Vagina (tissue), 2 donors: ENCODE measurements at regions not wholly inside any gene's neighbourhood (a gene's known extent, or its start where the extent isn't known, plus 50 kb on each side); places are given as distances from the start of the nearest gene placed in this dataset.
"Not testable (repeated sequence)": the region's sequence is repeated elsewhere in the genome, so short reads cannot be mapped to it uniquely, and the experiment has no call there.

Experiments used
- DNase-seq, 2 donors: peaks; one replicate each; pipeline ENCODE4 v3.0.0-alpha.2; 2017; ENCODE audit errors: extremely low spot score in 2 of 2
- H3K27ac ChIP-seq: fragments of 200-600 bp; sonication (generic); one replicate; pipeline ENCODE4 v1.5.1; 2019
- H3K27me3 ChIP-seq: fragments of 200-600 bp; sonication (generic); one replicate; pipeline ENCODE4 v1.5.1; 2019
- H3K36me3 ChIP-seq, 2 donors: fragments of 200-600 bp; sonication (generic); one replicate each; pipeline ENCODE4 v1.5.1; 2017 to 2019
- H3K4me1 ChIP-seq: fragments of 200-600 bp; sonication (generic); one replicate; pipeline ENCODE4 v1.5.1; 2019
- H3K4me3 ChIP-seq, 2 donors: fragments of 200-600 bp; sonication (generic); 1 replicate in 1 of 2; 2 replicates in 1 of 2; pipeline ENCODE4 v1.5.1; 2016 to 2019
- H3K9me3 ChIP-seq: fragments of 200-600 bp; sonication (generic); one replicate; pipeline ENCODE4 v1.5.1; 2019
- POLR2A ChIP-seq, 2 donors: fragments of 450-650 bp; IDR thresholded peaks; one replicate each; pipeline ENCODE4 v1.6.1; 2017; ENCODE audit warnings: antibody characterized with exemption in 2 of 2, mild to moderate bottlenecking in 2 of 2, moderate library complexity in 2 of 2
- POLR2AphosphoS5 ChIP-seq, 2 donors: sonication (generic); formaldehyde crosslinking; IDR thresholded peaks; one replicate each; pipeline ENCODE4 v1.9.0; 2017; ENCODE audit warnings: antibody characterized with exemption in 2 of 2, mild to moderate bottlenecking in 2 of 2, low read depth in 1 of 2; ENCODE audit not compliant: insufficient read depth in 1 of 2
- intact Hi-C: fragments of 100-400 bp; cut with DNase I; formaldehyde crosslinking; loops from one replicate; pipeline ENCODE4 v1.15.1; 2023
- TF ChIP-seq, protein P1 (sequence below), 3 experiments: fragments of 450-650 bp in 2 of 3; fragments of 200-600 bp in 1 of 3; sonication (generic) in 1 of 3; IDR thresholded peaks; one replicate each; pipeline ENCODE4 v1.5.1; 2017 to 2019; ENCODE audit warnings: antibody characterized with exemption in 3 of 3, mild to moderate bottlenecking in 2 of 3, moderate library complexity in 2 of 3

DNA sequence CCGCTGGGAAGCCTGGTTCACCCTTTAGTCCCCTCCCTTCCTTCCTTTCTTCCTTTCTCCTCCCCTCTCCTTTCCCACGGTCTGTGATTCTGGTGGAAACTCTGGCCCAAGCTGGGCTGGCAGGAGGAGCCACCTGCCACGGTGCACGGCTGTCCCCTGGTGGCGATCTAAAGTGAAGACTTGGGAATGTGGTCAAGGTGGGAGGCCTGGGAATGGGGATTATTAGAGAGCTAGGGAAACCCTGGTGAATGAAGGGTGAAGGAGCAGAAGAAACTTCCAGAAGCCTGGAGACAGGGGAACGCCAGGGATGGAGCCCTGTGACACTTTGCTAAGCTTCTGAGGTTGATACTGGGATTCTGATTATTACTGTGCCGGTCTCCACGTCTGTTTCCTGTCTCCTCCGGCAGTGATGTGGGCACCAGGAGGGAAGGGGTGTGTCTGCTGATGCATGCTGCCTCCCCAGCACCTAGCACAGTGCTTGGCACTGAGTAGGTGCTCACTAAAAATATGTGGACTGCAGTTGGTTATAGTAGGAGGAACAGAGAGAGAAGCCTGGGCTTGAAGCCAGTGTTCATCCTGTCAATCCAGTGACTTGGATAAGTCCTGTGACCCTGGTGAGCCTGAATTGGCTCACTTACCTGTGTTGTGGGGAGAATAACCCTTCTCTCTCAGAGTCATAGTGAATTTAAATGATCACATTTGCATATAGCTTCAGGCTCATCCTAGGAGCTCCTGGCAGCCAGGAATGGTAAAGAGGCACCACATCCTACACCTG lies 71.2 kb upstream of the NBPF3 start:
- H3K9me3 ChIP-seq = no peaks in the 10 kb centered on the region
- no peak overlapping the region for H3K4me3 ChIP-seq
- intact Hi-C loops = loop anchor here (2.0 kb wide), 1 partner anchor 136 kb away; no protein-coding TSS in a partner anchor
- H3K36me3 ChIP-seq = no peaks in the 10 kb centered on the region
- H3K27me3 ChIP-seq = no peaks in the 10 kb centered on the region
- no peaks in the 10 kb centered on the region for H3K4me1 ChIP-seq
- TF ChIP-seq, protein P1, sequence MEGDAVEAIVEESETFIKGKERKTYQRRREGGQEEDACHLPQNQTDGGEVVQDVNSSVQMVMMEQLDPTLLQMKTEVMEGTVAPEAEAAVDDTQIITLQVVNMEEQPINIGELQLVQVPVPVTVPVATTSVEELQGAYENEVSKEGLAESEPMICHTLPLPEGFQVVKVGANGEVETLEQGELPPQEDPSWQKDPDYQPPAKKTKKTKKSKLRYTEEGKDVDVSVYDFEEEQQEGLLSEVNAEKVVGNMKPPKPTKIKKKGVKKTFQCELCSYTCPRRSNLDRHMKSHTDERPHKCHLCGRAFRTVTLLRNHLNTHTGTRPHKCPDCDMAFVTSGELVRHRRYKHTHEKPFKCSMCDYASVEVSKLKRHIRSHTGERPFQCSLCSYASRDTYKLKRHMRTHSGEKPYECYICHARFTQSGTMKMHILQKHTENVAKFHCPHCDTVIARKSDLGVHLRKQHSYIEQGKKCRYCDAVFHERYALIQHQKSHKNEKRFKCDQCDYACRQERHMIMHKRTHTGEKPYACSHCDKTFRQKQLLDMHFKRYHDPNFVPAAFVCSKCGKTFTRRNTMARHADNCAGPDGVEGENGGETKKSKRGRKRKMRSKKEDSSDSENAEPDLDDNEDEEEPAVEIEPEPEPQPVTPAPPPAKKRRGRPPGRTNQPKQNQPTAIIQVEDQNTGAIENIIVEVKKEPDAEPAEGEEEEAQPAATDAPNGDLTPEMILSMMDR (IDR thresholded peaks at IDR 0.05) = peak; percentile 95 to 100 (median 99)
- peak in 1 of 2 donors; percentile 26 for TF ChIP-seq POLR2AphosphoS5 (IDR thresholded peaks at IDR 0.05; ENCODE audit: insufficient read depth in 1 of 2, low read depth in 1 of 2)
- TF ChIP-seq POLR2A (IDR thresholded peaks at IDR 0.05) = no peak
- DNase-seq = no peak
- no peak overlapping the region for H3K27ac ChIP-seq

DNA sequence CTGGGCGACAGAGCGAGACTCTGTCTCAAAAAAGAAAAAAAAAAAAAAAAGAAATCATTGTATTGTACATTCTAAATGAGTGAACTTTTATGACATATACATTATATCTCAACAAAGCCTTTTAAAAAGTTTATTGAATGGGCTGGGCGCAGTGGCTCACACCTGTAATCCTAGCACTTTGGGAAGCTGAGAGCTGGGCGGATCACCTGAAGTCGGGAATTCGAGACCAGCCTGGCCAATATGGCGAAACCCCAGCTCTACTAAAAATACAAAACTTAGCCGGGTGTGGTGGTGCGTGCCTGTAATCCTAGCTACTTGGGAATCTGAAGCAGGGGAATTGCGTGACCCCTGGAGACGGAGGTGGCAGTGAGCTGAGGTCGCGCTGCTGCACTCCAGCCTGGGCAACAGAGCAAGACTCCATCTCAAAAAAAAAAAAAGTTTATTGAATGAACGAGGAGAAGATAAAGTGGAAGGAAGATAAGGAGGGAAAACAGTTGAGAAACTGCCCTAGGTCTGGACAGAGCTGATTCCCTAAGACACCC lies 71.9 kb upstream of the NBPF3 start:
- not testable (repeated sequence) for DNase-seq, H3K9me3 ChIP-seq, H3K4me1 ChIP-seq, H3K27me3 ChIP-seq, H3K4me3 ChIP-seq, H3K27ac ChIP-seq, H3K36me3 ChIP-seq
- intact Hi-C loops = loop anchor here (2.0 kb wide), 1 partner anchor 135 kb away; no protein-coding TSS in a partner anchor

DNA sequence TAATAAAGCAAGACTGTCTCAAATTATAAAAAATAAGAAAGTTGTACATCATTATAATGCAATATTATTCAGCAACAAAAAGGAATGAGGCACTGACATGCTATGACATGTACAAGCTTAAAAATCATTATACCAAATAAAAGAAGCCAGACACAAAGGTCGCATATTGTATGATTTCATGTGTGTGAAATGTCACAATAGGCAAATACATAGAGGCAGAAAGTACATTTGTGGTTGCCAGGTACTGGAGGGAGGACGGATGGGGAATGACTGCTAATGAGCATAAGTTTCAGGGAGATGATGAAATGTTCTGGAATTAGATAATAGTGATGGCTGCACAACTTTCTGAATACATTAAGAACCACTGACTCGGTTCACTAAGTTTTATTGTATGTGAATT lies 73.6 kb upstream of the NBPF3 start:
- no peaks in the 10 kb centered on the region for H3K9me3 ChIP-seq
- intact Hi-C loops = no loop called here
- no peaks in the 10 kb centered on the region for H3K27me3 ChIP-seq
- TF ChIP-seq POLR2AphosphoS5 (IDR thresholded peaks at IDR 0.05; ENCODE audit: insufficient read depth in 1 of 2, low read depth in 1 of 2) (no peak), POLR2A (IDR thresholded peaks at IDR 0.05) (no peak)
- TF ChIP-seq, protein P1 (IDR thresholded peaks at IDR 0.05) = no peak
- H3K4me3 ChIP-seq = no peak overlapping the region
- H3K4me1 ChIP-seq = no peaks in the 10 kb centered on the region
- no peaks in the 10 kb centered on the region for H3K36me3 ChIP-seq
- DNase-seq = no peak
- H3K27ac ChIP-seq = no peak overlapping the region

- Histone ChIP-seq H3K27ac (no peak overlapping the region), H3K4me1 (no peaks in the 10 kb centered on the region), H3K27me3 (no peaks in the 10 kb centered on the region), H3K36me3 (no peaks in the 10 kb centered on the region), H3K9me3 (no peaks in the 10 kb centered on the region), H3K4me3 (no peak overlapping the region)
- TF ChIP-seq, protein P1 (IDR thresholded peaks at IDR 0.05) = no peak
- TF ChIP-seq POLR2AphosphoS5 (IDR thresholded peaks at IDR 0.05; ENCODE audit: insufficient read depth in 1 of 2, low read depth in 1 of 2) (no peak), POLR2A (IDR thresholded peaks at IDR 0.05) (no peak)
- intact Hi-C loops = no loop called here
- DNase-seq = no peak
Observed at GRCh38 chr1:21365036-21365435, 74.8 kb upstream of the ECE1 start.

- Histone ChIP-seq H3K4me1 (no peaks in the 10 kb centered on the region), H3K27me3 (no peaks in the 10 kb centered on the region), H3K9me3 (no peaks in the 10 kb centered on the region), H3K36me3 (no peaks in the 10 kb centered on the region), H3K4me3 (no peak overlapping the region), H3K27ac (no peak overlapping the region)
- intact Hi-C loops = no loop called here
- no peak for TF ChIP-seq POLR2A (IDR thresholded peaks at IDR 0.05)
- TF ChIP-seq, protein P1 (IDR thresholded peaks at IDR 0.05) = no peak
- TF ChIP-seq POLR2AphosphoS5 (IDR thresholded peaks at IDR 0.05; ENCODE audit: insufficient read depth in 1 of 2, low read depth in 1 of 2) = no peak
- no peak for DNase-seq
Observed at GRCh38 chr1:21362096-21362495, 71.8 kb upstream of the ECE1 start.
